HG02885 (cell line): ENCODE measurements at regions not wholly inside any gene's neighbourhood (a gene's known extent, or its start where the extent isn't known, plus 50 kb on each side); places are given as distances from the start of the nearest gene placed in this dataset.
"Not testable (repeated sequence)": the region's sequence is repeated elsewhere in the genome, so short reads cannot be mapped to it uniquely, and the experiment has no call there.

Source experiments
- ATAC-seq: cut with Tn5 transposase; IDR thresholded peaks from one replicate; pipeline ENCODE4 v1.9.1; 2021; ENCODE audit warnings: mild to moderate bottlenecking; ENCODE audit not compliant: unreplicated experiment, poor library complexity

DNA sequence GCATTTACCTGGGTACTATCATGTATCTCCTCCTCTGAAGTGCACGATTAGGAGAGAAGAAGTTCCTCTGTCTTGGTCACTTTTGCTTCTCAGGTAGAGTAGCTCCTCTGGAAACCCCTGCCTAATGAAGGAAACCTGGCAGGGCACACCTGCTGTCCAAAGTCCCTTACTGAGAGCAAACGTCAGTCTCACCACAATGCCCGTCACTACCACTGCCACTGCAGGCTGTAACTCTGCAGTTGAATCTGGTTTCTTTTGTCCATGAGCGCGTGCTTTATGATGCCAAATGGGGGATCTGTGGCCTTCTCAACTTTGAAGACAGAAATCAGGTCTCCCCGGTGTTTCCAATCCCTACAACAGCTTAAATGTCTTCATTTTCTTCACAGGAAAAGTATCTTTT, 1068.6 kb downstream of the BCL11B start:
- no peak for ATAC-seq

DNA sequence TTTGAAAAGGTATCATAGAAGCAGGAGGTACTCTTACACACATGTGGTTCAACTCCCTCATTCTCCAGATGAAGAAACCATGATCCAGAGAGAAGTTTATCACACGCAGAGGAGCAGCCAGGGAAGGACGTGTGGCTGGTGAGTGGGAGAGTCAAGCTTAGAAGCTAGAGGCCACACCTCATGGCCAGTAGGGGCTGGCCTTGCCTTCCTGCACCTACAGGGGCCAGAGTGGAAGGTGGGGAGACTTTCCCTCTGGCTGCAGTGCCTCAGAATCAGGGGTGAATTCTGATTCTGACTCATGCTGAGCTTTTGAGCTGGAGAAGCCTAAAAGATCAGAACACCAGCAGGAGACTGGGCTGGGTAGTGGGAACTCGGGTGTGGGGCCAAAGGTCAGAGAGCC, 1067.9 kb downstream of the BCL11B start:
- ATAC-seq, result no peak

DNA sequence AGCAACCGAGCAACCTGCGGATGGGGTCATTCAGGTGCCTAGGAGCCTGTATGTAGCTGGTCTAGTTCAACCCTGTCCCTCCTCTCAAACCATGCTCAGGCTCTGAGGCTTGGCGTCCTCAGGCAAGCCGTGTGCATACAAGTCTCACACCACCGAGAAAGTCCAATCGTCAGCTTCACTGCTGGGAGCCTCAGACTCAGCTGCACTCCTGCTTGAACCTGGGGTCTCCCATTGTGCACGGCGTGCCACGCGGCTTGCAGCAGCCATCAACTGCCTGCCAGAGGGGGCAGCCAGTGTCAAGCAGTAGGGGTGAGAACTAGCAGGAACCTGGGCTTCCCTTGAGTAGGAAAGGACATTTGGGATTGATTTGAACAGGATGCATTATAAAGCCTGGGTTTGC, 1064.6 kb downstream of the BCL11B start:
- no peak for ATAC-seq

DNA sequence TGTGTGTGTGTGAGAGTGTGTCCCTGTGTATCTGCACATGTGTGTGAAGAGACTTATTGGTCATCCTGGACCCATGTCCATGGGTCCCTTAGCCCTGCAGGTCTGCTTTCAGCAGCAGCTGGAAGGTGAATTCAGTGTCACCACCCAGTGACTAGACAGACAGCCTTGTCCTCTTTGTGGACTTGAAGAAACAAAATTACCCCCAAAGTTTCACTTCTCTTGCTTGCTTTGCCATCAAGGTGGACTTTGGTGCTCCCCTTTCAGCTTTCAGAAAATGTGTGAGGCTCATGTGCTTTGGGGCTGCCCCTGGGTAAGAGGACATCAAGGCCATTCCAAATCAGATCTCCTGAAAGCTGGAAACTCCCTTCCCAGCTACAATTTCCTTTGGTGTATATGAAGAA, 1063.8 kb downstream of the BCL11B start:
- no peak for ATAC-seq

DNA sequence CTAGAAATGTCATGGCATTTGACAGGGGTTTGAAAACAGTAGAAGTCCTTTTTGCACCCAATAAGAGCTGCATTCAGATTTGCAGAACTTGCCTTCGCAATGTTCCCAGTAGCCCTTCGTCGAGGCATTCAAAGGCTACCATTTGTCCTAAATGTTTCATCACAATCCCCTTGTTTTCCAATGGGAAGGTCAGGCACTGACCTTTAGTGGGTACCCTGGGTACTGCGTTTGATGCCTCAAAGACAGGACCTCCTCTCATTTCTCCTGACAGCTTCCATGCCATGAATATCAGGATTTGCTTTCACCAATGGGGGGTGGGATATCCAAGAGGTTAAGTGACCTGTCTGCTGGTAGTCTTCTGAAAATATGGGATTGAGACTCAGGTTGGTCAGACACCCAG, 1063.1 kb downstream of the BCL11B start:
- ATAC-seq, result no peak

DNA sequence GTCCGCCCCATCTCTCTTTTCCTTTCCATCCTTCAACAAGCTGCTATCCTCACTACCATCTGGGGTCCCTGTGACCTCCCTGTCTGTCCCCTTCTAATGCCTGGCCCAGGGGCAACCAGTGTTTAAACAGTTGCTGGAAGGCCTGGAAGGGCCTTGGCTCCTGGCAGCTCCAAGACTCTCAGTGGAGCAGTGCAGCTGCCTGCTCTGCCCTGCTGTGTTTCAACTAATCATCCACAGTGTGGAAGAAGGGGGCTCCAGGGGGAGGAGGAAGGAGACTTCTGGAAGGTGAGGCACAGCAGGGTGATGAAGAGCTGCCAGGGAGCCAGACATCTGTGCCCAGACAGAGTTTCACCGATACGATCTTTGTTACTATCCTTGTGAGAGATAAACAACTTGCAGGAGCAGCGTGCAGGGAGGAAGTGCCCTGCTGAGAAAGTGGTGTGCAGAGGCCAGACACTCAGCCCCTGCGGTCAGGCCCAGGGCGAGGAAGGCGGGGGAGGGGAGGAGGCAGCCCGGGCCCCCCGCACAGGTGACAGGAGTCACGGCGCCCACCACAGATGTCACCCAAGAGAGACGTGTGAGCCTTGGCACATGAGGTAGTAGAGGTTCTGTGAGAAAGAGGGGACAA, 1061.8 kb downstream of the BCL11B start:
- no peak for ATAC-seq

DNA sequence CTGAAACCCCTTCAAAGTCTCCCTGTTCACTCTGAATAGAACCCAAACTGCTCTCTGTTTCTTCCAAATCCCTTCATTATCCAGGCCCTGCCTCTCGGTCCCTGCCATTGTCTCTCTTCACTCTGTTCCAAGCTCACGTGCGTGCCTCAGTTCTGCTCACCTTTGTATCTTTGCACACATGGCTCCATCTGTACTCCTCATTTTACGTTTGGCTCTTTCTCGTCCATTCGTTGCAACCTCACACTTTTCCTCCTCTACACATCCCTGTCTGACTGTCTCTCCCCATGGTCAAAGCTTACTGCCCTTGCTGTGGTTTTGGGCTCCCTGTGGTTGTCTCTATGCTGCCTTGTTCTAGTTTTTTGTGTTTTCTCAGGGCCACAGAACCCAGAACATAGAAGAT, 1054.5 kb downstream of the BCL11B start:
- no peak for ATAC-seq

DNA sequence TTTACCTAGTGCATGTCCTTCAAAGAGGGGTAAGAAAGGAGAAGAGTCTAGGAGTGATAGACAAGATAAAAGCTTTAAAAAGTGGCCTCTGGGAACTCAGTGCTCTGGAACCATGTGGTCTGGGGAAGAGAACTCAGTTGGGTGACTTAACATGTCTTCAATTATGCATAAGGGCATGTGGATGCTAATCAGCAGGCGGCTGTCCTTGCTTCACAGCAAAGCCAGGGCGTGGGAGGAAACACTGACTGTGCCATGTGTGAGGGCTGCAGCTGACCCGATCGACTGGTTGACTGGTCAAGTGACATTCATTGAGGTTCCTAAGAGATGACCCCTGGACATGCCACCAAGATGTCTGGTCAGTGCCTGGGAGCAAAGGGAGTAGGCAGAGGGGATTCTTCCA, 1053.8 kb downstream of the BCL11B start:
- no peak for ATAC-seq

DNA sequence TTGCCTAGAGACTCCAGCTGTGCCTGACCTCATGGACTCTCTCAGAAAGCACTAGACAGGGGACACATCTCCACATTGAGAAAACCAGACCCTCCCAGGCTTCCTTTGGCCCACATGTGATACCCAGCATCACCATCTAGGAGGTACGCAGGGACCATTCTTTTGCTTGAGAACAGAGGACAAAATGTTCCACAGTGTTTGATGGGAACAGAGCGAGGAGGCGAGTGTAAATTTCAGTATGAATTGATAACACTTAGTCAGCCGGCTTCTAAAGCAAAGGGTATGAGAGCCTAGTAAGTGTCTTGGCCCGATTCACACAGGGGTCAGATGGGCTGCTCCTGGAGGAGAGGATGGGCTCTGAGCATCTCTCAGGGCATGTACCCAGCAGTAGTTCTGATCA, 1052.4 kb downstream of the BCL11B start:
- ATAC-seq, result no peak

DNA sequence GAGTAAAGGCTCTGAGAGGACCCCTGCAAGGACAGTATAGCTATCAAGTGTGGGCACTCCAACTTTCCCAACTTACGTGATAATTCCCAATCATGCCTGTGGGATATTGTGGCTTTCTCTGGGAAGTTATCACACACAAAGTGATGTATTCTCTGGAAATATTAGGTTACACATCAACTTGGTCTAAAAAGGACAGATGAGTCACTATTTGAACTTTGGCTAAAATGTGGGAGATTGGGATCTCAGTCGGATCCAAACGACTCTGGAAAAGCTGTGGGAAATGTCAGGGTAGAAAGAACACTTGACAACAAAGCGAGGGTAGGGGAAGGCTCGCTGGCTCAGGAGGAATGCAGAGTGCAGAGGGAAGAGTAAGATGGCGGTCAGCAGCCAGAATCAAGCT, 1048.9 kb downstream of the BCL11B start:
- no peak for ATAC-seq

DNA sequence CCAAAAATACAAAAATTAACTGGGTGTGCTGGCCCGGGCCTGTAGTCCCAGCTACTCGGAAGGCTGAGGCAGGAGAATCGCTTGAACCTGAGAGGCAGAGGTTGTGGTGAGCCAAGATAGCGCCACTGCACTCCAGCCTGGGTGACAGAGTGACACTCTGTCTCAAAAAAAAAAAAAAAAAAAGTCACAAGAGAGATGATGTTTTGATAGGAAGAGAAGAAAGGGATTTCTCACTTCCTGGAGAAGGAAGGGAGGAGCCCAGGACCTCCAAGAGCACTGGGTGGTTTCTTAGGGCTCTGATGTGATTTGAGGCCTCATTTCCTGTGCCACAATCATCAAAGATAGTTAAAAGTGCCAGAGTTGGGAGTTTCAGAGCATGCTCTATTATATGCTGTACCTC, 1048.3 kb downstream of the BCL11B start:
- ATAC-seq, result not testable (repeated sequence)

DNA sequence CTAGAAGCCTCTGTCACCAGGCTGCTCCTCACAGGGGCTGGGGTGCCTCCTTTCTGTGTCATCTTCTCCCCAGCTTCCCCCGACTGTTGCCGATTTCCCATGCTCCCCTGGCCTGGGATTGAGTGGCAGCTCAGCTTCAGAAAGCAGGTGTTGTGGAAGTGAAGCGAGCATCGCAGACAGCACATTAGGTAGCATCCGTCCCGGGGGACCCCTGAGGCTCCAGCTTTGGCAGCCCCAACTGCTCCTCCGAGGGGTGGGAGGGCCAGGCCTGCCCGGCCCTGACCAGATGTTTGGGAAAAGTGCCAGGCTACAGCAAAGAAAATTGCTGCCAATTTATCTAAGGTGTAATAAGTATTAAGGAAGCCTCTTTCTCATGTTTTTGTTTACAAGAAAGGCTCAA, 1045.6 kb downstream of the BCL11B start:
- no peak for ATAC-seq

DNA sequence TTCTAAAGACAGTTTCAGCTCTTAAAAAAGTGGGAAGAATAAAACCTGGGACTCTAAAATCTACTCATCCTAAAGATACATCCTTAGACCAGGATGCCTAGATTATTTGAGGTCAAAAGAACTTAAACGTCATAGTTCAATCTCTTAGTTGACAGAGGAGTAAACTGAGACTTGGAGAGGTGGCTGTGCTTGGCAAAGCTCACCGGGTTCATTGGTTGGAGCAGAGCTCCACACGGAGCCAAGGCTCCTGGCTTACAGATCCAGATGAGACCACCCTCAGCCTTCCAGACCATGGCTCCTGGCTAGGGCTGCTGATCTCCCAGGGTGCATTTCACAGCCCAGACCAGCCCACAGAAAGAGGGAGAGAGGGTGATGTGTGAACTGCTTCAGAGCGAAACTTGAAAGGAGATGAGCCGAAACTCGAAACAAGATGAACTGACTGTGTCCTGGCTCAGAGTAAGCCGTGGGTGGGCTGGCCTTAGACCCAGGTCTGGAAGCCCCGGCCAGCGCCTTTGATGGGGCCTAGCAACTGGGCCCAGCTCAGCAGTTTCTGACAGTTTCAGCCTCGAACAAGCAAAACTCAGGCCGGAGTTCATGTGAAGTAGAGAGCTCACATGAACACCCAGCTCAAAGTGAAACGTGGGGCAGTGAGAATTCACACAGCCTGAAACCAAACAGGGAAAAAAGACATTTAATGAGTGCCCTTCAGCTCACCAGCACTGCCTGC, 1044.8 kb downstream of the BCL11B start:
- ATAC-seq, result no peak

DNA sequence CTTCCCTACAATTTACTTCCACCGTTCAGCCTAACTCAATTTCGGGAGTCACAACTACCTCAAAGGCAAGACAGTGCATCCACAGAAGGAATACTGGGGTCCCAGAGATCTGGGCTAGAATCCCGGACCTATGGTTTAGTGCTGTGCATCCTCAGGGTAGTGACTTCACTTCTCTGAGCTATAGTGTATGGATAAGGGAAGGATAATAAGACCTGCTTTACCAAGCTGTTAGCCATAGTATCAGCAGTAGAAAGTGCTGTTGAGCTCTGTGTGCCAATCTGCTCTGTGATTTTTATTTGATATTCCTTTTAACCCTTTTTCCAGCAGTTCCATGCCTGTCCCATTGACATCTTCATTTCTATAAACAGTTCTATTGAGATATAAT, 1044.3 kb downstream of the BCL11B start:
- no peak for ATAC-seq

DNA sequence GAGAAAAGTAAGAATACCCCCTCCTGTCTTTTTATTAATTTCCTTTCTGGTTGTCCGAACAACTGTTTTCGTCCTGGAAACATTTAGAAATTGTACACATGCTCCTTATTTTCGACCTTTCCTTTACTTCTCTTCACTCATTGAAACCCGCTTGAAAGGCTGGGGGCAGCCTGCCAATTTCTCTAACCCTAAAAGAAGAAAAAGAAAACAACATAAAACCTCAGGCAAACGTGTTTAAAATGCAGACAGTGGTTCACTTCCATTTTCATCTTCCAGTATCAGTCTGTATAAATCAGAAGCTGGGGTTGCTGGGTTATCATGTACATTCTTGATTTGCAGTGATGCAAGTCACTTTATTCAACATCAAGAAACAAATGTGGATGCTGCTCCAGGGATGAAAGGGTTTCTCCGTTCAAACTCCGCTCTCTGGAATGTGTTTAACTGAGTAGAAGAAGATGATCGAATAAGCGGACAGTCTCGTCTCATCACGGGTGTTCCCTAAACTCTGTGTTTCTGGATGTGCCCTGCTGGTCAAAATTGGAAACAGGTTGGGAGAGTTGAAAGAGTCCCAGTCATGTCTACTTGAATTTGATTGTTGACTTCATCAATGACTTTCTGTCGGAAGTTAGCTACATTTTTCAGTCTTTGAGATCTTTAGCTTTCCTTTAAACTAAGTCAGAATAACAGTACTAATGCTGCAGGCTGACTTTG, 1042.2 kb downstream of the BCL11B start:
- ATAC-seq, result no peak

DNA sequence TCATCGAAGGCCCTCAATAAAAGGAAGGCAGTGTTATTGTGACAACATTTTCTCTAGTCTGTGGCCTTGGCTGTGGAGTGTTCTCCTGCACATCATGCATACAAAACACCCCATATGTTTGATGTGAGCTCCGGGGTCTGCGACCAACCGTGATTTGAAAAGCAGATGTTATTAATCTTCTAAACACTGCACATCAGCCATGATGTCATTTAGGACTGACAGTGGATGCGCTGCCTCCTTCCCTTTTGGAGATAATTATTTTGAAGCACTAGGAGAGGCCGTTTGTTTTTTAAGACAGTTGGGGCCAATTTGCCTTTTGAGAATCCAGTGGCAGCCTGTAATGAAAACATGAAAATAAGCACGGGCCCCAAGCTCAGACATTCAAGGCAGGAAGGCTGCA, 1041.6 kb downstream of the BCL11B start:
- ATAC-seq, result no peak

DNA sequence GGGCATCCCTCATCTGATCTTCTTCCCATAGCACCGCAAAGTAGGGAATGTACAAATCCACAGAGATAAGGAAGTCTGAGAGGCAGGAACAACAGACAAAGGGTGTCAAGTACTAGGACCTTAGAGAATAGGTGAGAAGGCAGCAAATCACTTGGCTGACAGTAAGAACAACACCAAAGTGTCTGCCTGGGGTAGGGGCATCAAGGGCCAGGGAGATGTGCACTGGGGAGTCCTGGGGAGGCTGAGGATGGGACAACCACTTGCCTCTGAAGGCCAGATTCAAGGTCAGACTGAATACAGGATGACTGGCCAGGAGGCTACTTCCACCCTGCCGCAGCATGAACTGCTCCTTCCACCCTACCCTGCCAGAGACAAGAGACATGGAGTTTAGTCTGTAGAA, 1040.8 kb downstream of the BCL11B start:
- no peak for ATAC-seq

DNA sequence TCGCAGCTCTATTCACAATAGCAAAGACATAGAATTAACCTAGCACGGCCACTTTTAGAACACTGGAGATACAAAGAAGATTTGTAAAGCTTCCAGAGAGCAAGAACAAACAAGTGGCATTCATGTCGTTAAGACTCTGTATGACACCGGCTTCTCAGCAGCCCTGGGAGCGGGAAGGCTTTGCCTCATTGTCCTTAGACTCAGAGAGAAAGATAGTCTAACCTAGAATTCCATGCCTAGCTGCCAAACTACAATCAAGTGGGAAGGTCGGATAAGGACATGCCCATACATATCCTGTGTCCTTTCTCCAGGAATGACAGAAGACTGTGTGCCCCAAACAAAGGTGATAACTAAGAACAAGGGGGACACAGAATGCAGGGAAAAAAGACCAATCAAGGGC, 1038.3 kb downstream of the BCL11B start:
- ATAC-seq, result no peak

DNA sequence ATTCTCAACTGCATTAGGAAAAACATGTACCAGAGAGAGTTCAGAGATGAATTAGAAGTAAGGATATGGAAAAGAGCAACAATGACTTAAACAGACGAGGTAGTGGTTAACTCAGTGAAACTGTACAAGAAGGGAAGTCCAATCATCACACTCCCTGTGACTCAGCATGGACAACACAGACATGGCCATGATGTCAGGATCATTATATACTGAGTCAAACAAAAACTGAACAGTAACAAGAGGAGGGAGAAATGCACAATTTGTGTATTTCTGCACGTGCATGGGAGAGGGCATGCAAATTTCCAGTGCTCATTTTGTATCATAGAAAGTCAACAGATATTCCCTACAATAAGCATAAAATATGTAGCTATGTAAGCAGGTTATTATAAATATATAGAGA, 1037.8 kb downstream of the BCL11B start:
- ATAC-seq, result no peak

DNA sequence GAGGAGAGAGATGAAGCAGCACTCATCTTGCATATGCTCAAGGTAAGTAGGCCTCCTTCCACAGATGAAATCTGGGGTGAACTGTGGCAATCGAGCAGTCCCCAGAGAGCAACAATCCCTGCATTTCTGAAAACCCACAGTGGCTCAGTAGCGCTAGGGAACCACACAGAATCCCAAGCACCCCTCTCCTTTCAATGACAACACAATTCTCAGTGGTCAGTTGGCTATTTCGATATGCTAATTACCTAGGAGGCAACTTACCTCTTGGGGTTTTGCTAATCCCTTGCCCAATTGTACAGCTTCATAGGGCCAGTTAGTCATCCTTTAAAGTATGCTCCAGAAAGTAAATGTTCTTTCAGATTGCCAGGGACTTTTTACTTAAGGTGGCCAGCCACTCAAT, 1035.7 kb downstream of the BCL11B start:
- no peak for ATAC-seq

DNA sequence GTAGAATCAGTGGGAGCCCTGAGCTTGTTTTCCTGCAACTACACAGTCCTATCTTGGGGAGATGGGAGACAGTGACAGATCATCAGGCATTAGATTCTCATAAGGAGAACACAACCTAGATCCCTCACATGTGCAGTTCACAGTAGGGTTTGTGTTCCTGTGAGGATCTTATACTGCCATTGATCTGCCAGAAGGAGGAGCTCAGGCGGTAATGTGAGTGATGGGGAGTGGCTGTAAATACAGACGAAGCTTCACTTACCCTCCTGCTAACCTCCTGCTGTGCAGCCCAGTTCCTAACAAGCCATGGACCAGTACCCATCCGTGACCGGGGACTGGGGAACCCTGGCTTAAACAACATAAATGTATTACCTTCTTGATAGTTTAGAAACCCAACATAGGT, 1034.1 kb downstream of the BCL11B start:
- ATAC-seq, result no peak

DNA sequence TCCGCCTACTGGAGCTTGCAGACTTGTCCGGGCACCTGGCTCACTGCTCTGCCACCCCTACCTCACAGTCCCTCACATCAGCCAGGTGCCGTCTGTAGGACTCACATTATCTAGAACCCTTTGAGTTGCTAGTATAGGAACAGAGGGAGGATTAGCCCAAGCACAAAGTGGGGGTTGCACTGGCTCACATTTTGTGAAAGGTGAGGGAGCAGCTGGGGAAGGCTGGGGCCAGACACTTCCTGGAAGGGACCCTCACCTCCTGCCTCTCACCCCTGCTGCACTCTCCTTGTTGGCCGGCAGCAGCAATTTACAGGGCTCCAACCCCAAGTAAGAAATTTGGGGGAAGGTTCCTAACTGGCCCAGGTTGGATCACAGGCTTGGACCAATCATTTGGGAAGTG, 1031.6 kb downstream of the BCL11B start:
- no peak for ATAC-seq
